Dermis microvascular lymphatic vessel endothelial cell (primary cell): ENCODE measurements at regions not wholly inside any gene's neighbourhood (a gene's known extent, or its start where the extent isn't known, plus 50 kb on each side); places are given as distances from the start of the nearest gene placed in this dataset.

Source experiments
- DNase-seq, 2 donors: peaks; one replicate each; pipeline versions ENCODE4 v3.0.0 to v3.0.0-alpha.2; 2010; ENCODE audit warnings: low read depth in 2 of 2

DNA sequence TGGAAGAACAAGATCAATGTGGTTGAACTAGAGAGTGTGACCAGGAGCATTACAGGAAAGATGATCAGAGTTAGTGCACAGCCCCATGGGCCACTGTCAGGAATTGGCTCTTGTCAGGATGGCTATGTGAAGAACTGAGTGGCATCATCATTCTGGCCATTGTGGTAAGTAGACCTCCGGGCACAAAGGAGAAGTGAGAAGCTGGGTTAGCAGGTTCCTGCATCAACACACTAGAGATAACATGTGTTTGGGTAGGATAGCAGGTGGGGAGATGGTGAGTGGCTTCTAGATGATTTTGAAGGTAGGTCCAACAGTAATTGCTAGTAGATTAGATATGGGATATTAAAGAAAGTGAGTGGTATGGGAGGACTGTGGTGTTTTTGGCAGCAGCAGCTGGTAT lies 408.2 kb downstream of the TSN start:
- DNase-seq: no peak

- DNase-seq: peak; percentile 6 to 47
Measured at GRCh38 chr2:122164964-122165363, 409.5 kb downstream of the TSN start.

- DNase-seq: no peak
Measured at GRCh38 chr2:122166820-122167219, 411.4 kb downstream of the TSN start.

GRCh38 chr2:122167515-122167914 lies 412.1 kb downstream of the TSN start:
- DNase-seq: no peak

DNA sequence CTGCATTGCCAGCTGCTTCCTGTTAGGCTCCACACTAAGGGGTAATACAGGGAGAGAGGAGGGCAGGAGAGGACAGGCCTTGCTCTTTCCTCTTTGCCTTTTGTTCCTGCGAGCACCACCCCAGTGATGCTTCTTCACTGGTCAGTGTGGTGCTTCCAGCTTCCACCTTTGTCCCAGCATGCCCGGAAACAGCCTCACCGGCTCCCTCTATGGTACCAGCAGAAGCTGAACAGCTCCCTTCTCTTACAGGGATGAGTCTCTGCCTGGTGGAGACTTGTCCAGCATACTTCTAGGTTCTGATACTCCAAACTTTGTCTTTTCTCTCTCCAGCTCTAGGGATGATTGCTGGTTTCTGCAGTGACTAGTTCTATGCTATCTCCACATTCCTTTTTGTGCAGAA lies 413.3 kb downstream of the TSN start:
- DNase-seq: no peak

GRCh38 chr2:122172812-122173211 lies 417.4 kb downstream of the TSN start:
- no peak for DNase-seq

GRCh38 chr2:122174061-122174460 lies 418.6 kb downstream of the TSN start:
- no peak for DNase-seq

DNA sequence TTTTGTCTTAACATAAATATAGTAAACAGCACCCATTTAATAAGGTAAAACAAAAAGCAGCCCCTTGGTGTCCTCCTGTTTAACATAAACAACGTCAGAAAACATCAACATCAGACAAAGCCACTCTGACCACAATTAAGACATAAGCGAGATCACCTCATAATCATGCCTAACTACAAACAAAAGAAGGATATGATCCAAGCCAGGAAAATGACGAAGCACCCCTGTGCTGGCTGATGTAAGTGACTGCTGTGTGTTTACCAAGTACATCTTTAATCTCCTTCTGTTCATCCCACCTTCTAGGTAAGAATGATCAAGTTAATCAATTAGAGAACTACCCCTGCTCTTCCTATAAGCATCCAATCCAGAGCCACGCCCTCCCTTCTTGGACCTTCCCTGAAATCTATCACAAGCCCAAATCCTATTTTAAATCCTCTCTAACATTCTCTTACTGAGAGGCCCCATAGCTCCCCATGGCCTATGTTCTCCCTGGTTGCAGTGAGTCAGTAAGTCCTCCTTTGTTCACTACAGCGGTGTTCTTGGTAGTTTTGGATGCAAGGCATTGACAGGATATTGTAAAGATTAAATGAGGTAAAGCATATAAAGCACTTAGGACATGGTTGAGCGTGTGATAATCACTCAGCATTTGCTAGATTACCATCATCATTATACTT lies 424.2 kb downstream of the TSN start:
- peak; percentile 47 to 91 for DNase-seq

GRCh38 chr2:122180972-122181371 lies 425.5 kb downstream of the TSN start:
- DNase-seq: peak in 1 of 2 donors; percentile 60

DNA sequence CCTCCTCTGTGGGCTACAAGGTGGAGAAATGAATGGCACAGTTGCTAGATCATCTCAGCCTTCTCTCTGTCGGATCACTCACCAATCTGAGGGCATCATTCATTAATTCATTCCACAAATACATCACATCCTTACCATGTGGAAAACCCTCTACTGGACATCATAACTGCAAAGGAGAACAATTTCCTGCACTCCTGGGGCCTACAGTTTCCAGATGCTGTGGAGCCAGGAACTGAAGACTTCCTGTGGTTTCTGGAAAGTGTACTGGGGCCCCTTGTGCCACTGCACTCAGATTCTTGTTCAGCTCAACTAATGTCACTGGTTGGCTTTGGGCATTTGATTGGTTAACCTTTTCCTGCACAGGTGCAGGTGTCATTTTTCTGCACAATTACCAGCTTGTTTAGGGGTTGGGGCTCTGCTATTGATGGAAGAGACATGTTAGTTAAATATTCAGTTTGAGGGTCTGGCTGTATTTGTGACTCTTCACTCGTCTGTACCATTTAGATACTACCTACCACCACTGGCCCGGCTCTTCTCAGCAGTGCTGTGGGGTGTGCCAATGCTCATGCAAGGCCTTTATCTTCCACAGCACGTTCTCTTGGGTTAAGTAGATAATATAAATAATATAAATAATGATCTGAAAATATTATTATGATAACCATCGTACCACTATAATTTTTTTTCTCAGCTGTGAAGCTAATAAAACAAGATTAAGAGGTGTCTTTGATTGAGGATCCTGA lies 427.3 kb downstream of the TSN start:
- DNase-seq: peak in 1 of 2 donors; percentile 37

DNA sequence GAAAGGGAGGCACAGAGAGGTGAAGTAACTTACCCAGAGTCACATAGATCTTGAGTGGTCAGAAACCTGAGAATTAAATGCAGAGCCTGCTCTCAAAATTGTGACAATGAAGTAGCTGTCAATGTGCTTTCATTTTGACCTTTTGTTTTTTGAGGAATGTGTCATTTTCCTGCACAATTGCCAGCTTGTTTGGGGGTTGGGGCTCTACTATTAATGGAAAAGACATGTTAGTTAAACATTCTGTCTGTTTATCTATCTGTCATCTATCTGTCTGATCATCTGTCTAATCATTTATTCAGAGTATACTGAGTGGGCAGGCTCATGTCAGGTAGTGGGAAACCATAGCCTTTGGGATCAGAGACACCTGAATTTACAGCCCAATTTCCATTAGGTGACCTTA lies 428.4 kb downstream of the TSN start:
- DNase-seq: peak in 1 of 2 donors; percentile 52

DNA sequence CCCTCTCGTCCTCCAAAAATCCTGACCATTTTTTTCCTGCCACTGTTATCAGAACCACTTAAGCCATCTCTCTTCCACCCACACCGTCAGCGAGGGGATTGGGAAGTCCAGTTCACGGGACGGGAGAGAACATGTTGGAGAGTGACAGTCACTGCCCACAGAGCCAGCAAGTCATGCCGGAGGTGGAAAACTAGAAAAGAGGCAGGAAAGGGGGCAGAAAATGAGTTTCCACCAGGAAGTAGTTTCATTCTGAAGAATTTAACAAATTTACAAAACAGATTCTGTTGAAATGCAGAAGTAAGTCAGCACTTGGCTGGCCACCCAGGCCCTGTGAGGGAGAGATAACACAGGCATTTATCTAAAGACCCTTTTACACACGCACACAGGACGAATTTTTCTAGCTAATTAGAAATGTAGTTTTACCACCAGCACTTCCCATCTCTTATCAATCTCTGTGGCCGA lies 431.3 kb downstream of the TSN start:
- DNase-seq: peak; percentile 32 to 50

GRCh38 chr2:122191331-122191730 lies 435.9 kb downstream of the TSN start:
- peak; percentile 26 to 50 for DNase-seq

DNA sequence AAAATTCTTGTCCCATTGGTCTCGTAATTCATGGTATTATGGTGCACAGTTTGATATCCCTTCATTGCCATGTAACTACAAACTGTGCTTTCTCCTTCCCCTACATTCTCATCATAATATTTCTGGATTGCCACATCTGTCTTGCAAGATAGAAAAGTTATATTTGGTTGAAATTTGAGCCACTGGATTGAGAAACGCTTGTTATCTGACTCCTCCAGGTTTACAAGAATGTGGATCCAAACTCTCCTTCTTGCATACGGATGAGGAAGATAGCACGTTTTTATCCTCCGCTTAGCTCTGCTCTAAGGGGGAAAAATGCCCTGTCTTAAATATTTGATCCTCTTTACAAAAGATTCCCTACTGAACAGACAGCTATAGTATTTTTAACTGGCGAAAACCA lies 438.2 kb downstream of the TSN start:
- no peak for DNase-seq

DNA sequence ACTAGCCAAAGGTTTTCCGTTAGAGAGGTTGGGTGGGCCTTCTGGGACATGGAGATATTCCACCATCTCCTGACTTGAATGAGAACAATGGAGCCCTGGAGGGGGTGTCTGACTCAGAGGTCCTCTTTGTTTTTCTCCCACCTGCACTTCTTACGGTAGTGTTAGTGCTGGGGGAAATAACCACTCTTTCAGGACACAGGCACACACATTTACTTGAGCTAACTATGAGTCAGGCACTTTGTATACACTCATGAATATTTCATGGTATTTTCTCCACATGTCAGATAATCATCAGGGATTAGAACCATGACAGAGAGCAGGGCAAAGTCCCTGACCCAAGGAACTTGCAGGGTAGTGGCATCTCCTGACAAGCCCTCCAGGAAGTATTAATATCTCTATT lies 439.1 kb downstream of the TSN start:
- DNase-seq: peak in 1 of 2 donors; percentile 7

DNA sequence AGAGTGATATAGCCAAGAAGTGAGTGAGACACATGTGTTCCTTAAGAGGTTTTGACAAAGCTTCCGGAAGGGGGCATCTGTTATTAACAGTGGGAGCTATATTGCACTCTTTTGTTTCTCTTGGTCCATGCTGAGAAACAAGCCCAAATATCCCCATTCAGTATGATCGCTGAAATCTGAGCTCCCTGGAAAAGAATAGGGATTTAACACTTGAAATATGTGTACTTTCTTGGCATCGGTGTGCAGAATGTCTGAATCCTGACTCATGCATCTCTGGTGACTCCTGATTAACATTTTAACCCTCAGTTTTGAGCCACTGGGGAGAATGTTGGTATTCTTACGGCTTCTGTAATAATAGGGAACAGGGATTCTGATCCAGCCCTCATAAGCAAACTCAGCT lies 448.1 kb downstream of the TSN start:
- peak in 1 of 2 donors; percentile 15 for DNase-seq

GRCh38 chr2:122205641-122206040 lies 450.2 kb downstream of the TSN start:
- DNase-seq: no peak

DNA sequence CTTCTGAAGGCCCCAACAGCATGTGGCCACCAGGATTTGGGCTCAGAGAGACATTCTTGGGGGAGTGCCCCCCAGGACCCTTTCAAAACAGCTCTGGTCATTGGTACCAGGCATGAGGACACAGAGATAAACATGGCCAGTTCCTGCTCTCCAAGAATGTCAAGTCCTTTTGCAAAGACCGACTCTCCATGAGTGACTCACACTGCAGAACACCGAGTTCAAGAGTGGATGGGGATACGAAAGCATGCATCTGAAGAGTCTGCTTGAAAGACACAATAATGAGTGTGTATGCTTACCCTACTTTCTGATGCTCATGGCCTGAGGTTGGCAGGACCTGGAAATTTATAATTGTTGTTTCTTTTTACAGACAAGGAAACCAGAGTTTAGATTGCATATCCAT lies 450.6 kb downstream of the TSN start:
- no peak for DNase-seq

- no peak for DNase-seq
Measured at GRCh38 chr2:122209377-122209776, 453.9 kb downstream of the TSN start.

GRCh38 chr2:122210065-122210464 lies 454.6 kb downstream of the TSN start:
- no peak for DNase-seq

GRCh38 chr2:122210898-122211856 lies 455.7 kb downstream of the TSN start:
- no peak for DNase-seq

- DNase-seq: no peak
Measured at GRCh38 chr2:122213312-122213711, 457.9 kb downstream of the TSN start.
